T-helper 2 cell treated with Interferon-gamma antibody and Interleukin-4, amounts not matched to agents 5 μg/mL and 100 μg/mL, for 36 hours (primary cell): ENCODE measurements at regions not wholly inside any gene's neighbourhood (a gene's known extent, or its start where the extent isn't known, plus 50 kb on each side); places are given as distances from the start of the nearest gene placed in this dataset.

ENCODE experiments used
- DNase-seq: peaks from one replicate; pipeline ENCODE4 v3.0.0; 2021; ENCODE audit warnings: low spot score
- H3K27ac Mint-ChIP-seq: one replicate; pipeline ENCODE4 v1.8.0; 2021; ENCODE audit warnings: mild to moderate bottlenecking, mixed read lengths
- H3K27me3 Mint-ChIP-seq: one replicate; pipeline ENCODE4 v1.8.0; 2021; ENCODE audit warnings: low read depth, mixed read lengths
- H3K36me3 Mint-ChIP-seq: one replicate; pipeline ENCODE4 v1.8.0; 2021; ENCODE audit warnings: low read depth, mixed read lengths
- H3K4me1 Mint-ChIP-seq: one replicate; pipeline ENCODE4 v1.8.0; 2021; ENCODE audit warnings: low read depth, mixed read lengths
- H3K4me3 Mint-ChIP-seq: one replicate; pipeline ENCODE4 v1.8.0; 2022; ENCODE audit warnings: mild to moderate bottlenecking, moderate library complexity, mixed read lengths
- H3K9me3 Mint-ChIP-seq: one replicate; pipeline ENCODE4 v1.8.0; 2021; ENCODE audit warnings: mixed read lengths

GRCh38 chr5:173735184-173735583 is 118.7 kb upstream of the BOD1 start:
- no peaks in the 10 kb centered on the region for H3K9me3 Mint-ChIP-seq
- no peak overlapping the region for H3K4me3 Mint-ChIP-seq
- no peaks in the 10 kb centered on the region for H3K27me3 Mint-ChIP-seq
- H3K4me1 Mint-ChIP-seq: no peaks in the 10 kb centered on the region
- no peaks in the 10 kb centered on the region for H3K36me3 Mint-ChIP-seq
- no peak overlapping the region for H3K27ac Mint-ChIP-seq
- no peak for DNase-seq

- H3K36me3 Mint-ChIP-seq: no peaks in the 10 kb centered on the region
- H3K9me3 Mint-ChIP-seq: no peaks in the 10 kb centered on the region
- H3K27me3 Mint-ChIP-seq: no peaks in the 10 kb centered on the region
- no peak for DNase-seq
- no peaks in the 10 kb centered on the region for H3K4me1 Mint-ChIP-seq
- H3K27ac Mint-ChIP-seq: no peak overlapping the region
- no peak overlapping the region for H3K4me3 Mint-ChIP-seq
Measured at GRCh38 chr5:173735691-173736090, 119.2 kb upstream of the BOD1 start.

DNA sequence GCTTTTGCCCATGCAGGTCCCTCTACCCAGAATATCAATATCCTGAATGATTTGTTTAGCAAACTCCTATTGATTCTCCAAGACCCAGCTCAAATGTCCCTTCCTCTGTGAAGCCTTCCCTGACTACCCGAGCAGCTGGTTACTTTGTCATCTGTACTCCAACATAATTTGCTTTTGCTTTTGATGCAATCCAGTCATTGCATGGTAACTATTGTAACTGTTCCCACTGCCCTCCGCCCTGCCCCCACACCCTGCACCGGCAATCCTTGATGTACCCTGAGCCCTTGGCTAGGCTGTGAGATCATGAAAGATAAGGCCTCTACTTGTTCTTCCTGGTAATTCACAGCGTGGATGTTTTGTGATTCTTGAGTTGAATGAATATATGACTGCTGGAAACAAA is 119.9 kb upstream of the BOD1 start:
- no peak overlapping the region for H3K27ac Mint-ChIP-seq
- DNase-seq: no peak
- no peaks in the 10 kb centered on the region for H3K4me1 Mint-ChIP-seq
- H3K4me3 Mint-ChIP-seq: no peak overlapping the region
- no peaks in the 10 kb centered on the region for H3K9me3 Mint-ChIP-seq
- H3K36me3 Mint-ChIP-seq: no peaks in the 10 kb centered on the region
- no peaks in the 10 kb centered on the region for H3K27me3 Mint-ChIP-seq

DNA sequence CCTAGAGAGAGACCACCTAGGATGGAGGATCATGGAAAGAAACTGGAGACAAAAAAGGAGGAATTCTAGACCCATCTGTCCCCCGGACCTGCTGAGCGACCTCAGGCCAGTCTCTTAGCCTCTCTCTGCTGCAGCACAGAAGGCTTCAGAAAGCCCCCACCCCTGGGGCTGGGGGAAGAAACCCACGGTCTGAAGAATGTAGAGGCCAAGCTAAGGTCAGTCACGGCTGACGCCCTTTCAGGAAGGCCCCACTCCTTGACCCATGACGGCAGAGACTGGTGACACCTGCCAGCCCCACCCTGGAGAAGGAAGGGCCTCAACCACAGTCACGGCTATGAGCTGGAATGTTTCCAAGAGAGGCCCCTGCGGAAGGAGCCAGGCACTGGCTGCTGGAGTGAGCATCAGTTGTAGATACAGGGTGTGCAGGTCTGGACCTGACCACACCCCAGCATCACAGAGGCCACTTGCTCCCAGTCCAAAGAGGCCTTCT is 120.5 kb upstream of the BOD1 start:
- no peaks in the 10 kb centered on the region for H3K36me3 Mint-ChIP-seq
- H3K4me1 Mint-ChIP-seq: peaks cover 2% of the 10 kb centered on the region
- no peaks in the 10 kb centered on the region for H3K27me3 Mint-ChIP-seq
- DNase-seq: no peak
- no peak overlapping the region for H3K27ac Mint-ChIP-seq
- H3K4me3 Mint-ChIP-seq: no peak overlapping the region
- H3K9me3 Mint-ChIP-seq: no peaks in the 10 kb centered on the region

DNA sequence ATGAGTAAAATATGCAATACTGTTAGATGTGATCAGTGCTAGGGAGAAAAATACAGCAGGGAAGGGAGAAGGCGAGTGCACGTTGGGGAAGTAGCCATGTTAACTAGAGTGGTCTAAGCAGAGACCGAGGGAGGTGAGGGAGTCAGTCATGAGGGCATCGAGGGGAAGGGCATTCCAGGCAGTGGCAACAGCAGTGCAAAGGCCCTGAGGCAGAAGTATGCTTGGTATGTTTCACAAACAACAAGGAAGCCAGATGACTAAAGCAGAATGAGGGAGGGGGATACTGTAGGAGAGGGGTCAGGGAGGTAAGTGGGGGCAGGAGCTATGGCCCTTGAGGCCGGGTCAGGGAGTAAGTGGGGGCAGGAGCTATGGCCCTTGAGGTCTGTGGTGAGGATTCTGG is 123.3 kb upstream of the BOD1 start:
- peaks cover 2% of the 10 kb centered on the region for H3K4me1 Mint-ChIP-seq
- H3K36me3 Mint-ChIP-seq: no peaks in the 10 kb centered on the region
- no peaks in the 10 kb centered on the region for H3K9me3 Mint-ChIP-seq
- no peak overlapping the region for H3K27ac Mint-ChIP-seq
- no peak for DNase-seq
- H3K27me3 Mint-ChIP-seq: no peaks in the 10 kb centered on the region
- no peak overlapping the region for H3K4me3 Mint-ChIP-seq

DNA sequence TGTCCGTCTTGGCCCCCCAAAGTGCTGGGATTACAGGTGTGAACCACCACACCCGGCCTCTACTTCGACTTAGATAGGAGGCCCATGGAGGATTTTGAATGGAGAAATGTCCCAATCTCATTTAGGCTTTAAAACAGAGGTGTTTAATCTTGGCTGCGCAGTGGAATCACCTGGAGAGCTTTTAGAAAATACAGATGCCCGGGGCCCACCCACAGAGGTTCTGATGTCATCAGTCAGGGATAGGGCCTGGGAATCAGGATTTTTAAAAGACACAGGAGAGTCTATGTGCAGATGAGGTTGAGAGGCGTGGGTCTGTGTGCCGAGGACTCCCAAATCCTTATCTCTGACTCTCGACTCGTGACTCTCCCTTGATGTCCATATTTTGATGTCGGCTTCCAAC is 124.0 kb upstream of the BOD1 start:
- Mint-ChIP-seq H3K4me3 (no peak overlapping the region), H3K9me3 (no peaks in the 10 kb centered on the region), H3K27me3 (no peaks in the 10 kb centered on the region), H3K4me1 (peaks cover 2% of the 10 kb centered on the region), H3K36me3 (no peaks in the 10 kb centered on the region), H3K27ac (no peak overlapping the region)
- DNase-seq: no peak

DNA sequence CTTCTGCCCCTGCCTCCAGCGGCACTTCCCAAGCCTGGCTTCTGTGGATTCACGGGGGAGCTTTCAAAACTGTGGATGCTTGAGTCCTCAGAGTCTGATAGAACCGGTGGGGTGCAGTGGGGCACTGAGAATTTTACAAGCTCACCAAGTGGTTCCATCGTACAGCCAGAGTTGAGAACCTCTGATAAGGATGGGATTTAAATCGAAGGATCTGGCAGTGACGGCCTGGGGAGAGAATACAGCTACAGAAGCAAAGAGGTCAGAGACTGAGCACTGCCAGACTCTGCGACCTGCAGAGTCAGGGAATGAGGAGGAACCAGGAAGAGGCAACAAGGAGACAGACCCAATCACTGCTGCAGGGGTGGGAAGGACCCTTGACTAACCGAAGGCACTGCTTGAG is 124.6 kb upstream of the BOD1 start:
- peaks cover 2% of the 10 kb centered on the region for H3K4me1 Mint-ChIP-seq
- no peaks in the 10 kb centered on the region for H3K36me3 Mint-ChIP-seq
- no peak for DNase-seq
- no peak overlapping the region for H3K4me3 Mint-ChIP-seq
- no peak overlapping the region for H3K27ac Mint-ChIP-seq
- H3K9me3 Mint-ChIP-seq: no peaks in the 10 kb centered on the region
- no peaks in the 10 kb centered on the region for H3K27me3 Mint-ChIP-seq

DNA sequence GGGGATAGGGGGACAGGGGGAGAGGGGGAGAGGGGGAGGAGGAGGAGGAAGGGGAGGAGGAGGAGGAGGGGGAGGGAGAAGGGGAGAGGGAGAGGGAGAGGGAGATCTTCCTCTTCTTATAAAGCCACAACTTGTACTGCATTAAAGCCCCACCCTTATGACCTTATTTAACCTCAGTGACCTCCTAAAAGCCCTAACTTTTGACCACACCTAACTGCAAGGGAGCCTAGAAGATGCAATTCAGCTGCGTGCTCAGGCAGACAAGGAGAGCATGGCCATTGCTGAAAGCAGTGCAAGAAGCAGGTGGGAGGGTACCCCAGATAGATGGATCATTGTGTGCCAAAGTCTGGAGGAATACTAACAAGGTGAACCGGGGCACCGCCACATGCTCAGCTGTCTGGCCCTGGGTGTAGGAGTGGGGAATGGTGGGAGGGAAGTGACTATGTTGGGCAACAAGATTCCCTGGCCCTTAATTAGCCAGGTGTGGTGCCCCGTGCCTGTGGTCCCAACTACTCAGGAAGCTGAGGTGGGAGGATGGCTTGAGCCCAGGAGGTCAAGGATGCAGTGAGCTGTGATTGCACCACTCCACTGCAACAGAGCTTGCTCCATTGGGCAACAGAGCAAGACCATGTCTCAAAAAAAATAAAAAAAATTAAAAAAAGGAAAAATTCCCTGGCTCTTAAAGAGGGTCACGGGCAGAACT is 125.4 kb upstream of the BOD1 start:
- Mint-ChIP-seq H3K27ac (no peak overlapping the region), H3K36me3 (no peaks in the 10 kb centered on the region), H3K27me3 (no peaks in the 10 kb centered on the region), H3K4me1 (peaks cover 2% of the 10 kb centered on the region), H3K4me3 (no peak overlapping the region), H3K9me3 (no peaks in the 10 kb centered on the region)
- no peak for DNase-seq

DNA sequence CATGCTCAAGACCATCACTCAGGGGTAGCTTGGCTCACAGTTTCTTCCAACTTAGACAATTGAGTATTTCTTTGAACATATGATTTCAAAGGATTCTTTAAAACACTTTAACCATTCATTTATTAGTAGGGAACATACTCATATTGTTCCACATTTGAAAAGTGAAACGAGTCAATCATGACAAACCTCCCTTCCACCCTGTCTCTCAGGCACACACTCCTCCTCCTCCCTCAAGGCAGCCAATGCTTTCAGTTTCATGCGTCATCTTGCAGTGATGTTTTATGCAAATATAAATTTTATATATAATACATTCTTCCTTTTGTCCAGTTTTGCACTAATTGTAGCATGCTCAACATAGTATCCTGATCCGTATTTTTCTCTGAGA is 126.0 kb upstream of the BOD1 start:
- Mint-ChIP-seq H3K36me3 (no peaks in the 10 kb centered on the region), H3K9me3 (no peaks in the 10 kb centered on the region), H3K4me1 (peaks cover 2% of the 10 kb centered on the region), H3K27ac (no peak overlapping the region), H3K27me3 (no peaks in the 10 kb centered on the region), H3K4me3 (no peak overlapping the region)
- DNase-seq: peak; percentile 4

GRCh38 chr5:173743641-173744343 is 127.3 kb upstream of the BOD1 start:
- no peaks in the 10 kb centered on the region for H3K27me3 Mint-ChIP-seq
- H3K9me3 Mint-ChIP-seq: no peaks in the 10 kb centered on the region
- peaks cover 2% of the 10 kb centered on the region for H3K4me1 Mint-ChIP-seq
- H3K27ac Mint-ChIP-seq: no peak overlapping the region
- no peak for DNase-seq
- no peak overlapping the region for H3K4me3 Mint-ChIP-seq
- no peaks in the 10 kb centered on the region for H3K36me3 Mint-ChIP-seq

- Mint-ChIP-seq H3K9me3 (no peaks in the 10 kb centered on the region), H3K36me3 (no peaks in the 10 kb centered on the region), H3K4me3 (no peak overlapping the region), H3K4me1 (peaks cover 2% of the 10 kb centered on the region), H3K27ac (no peak overlapping the region), H3K27me3 (no peaks in the 10 kb centered on the region)
- DNase-seq: no peak
Measured at GRCh38 chr5:173744551-173744950, 128.1 kb upstream of the BOD1 start.

GRCh38 chr5:173745123-173745522 is 128.7 kb upstream of the BOD1 start:
- Mint-ChIP-seq H3K27me3 (no peaks in the 10 kb centered on the region), H3K27ac (no peak overlapping the region), H3K4me3 (no peak overlapping the region), H3K9me3 (no peaks in the 10 kb centered on the region), H3K36me3 (no peaks in the 10 kb centered on the region), H3K4me1 (peaks cover 2% of the 10 kb centered on the region)
- DNase-seq: no peak

GRCh38 chr5:173745557-173745956 is 129.1 kb upstream of the BOD1 start:
- H3K27me3 Mint-ChIP-seq: no peaks in the 10 kb centered on the region
- DNase-seq: no peak
- no peaks in the 10 kb centered on the region for H3K36me3 Mint-ChIP-seq
- no peak overlapping the region for H3K27ac Mint-ChIP-seq
- no peaks in the 10 kb centered on the region for H3K9me3 Mint-ChIP-seq
- no peak overlapping the region for H3K4me3 Mint-ChIP-seq
- H3K4me1 Mint-ChIP-seq: peaks cover 2% of the 10 kb centered on the region

GRCh38 chr5:173746047-173746646 is 129.7 kb upstream of the BOD1 start:
- Mint-ChIP-seq H3K36me3 (no peaks in the 10 kb centered on the region), H3K4me3 (no peak overlapping the region), H3K4me1 (peaks cover 2% of the 10 kb centered on the region)

More at GRCh38 chr5:173746047-173746646, 129.7 kb upstream of the BOD1 start:
- Mint-ChIP-seq H3K27me3 (no peaks in the 10 kb centered on the region), H3K27ac (no peak overlapping the region), H3K9me3 (no peaks in the 10 kb centered on the region)
- DNase-seq: no peak
